Caki2 (cell line): ENCODE measurements at regions not wholly inside any gene's neighbourhood (a gene's known extent, or its start where the extent isn't known, plus 50 kb on each side); places are given as distances from the start of the nearest gene placed in this dataset.

Source experiments
- DNase-seq: peaks from one replicate; pipeline ENCODE4 v3.0.0-alpha.2; 2015; ENCODE audit warnings: low read depth
- in situ Hi-C: cut with HindIII; loops from 2 replicates; pipeline ENCODE4 v1.10.0; 2016; ENCODE audit warnings: low sequenced_read_pairs, low pct_unique_long_range_greater_than_20kb, mixed read lengths

DNA sequence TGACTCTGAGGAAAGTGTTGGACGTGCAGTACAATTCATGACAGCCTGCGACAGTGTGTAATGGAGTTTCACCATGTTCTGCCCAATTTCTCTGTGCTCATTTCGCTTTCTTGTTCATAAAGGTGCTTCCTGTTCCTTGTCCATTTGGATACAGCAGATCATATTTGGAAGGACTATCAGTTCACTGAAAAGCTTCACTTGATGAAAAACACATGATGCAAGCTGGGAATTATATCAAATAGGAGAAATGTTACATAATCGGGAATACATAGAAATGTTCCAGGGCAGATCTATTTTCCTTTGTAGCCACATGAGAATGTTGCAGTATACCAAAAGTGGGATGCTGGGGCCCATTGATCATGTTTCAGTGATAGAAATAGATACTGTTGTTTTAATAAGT is 266.3 kb upstream of the SLC14A2 start:
- in situ Hi-C loops: no loop called here
- DNase-seq: no peak

DNA sequence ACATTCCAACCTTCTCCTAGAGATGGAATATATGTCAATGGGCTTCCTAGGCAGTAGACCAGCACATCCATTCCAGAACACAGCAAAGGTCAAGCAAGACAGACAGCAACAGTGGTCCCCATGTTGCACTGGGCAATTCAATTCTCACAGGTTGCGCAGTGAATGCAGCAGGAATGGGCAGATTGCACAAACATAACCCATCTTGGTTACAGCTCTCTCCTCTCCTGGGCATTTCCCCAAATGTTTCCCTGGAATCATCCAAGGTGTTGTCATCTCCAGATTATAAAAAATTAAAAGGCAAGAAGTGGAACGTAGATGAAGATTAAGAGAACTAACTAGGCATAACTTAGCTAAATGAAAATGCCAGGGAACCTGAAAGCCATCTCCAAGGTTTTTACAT is 265.8 kb upstream of the SLC14A2 start:
- in situ Hi-C loops: no loop called here
- DNase-seq: no peak

DNA sequence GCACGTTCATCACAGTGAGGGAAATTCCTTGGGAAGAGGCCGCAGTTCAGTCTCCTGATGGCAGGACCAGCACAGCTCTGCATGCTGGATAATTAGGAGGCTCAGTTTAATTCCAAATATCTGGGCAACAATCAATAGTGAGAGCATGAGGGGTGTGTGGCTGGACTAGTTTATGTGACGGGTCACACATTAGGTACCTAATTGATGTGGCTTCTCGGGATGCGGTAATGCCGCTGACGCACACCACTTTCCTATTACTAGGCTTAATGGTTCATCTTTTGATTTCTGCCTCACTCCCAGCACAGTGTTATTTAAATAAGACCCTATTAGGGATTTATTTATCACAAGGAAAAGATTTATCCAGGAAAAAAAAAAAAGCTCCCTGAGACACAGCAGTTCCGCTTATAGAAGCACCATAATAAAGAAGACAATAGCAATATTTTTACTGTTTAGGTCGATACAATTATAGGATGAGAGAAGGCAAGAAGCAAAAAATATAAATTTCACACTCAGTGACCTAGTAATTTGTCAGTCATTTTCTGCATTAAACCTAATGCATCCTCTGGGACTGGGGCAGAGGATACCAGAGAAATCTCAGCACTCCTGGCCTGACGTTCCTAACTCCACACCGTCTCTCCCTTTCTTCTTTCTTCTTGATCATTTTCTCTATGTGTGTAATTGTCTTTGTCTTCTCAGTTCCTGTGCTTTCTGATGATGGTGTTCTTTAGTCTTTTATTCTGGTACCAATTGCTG is 264.7 kb upstream of the SLC14A2 start:
- no peak for DNase-seq
- in situ Hi-C loops: no loop called here

DNA sequence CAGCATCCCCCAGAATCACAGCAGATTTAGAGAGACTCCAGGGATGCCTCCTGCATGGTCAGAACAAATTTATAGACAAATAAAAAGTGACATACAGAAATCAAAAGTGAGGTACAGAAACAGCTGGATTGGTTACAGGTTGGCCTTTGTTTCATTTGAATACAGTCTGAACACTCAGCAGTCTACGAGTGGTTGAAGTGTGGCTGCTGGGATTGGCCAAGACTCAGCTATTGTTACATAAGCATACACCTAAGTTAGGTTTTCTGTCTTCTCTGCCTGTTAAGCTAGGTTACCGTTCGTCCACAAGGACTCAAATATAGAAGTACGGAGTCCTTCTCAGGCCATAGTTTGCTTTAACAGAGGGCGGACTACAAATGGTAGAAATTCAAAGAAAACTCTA is 262.4 kb upstream of the SLC14A2 start:
- in situ Hi-C loops: no loop called here
- DNase-seq: no peak

DNA sequence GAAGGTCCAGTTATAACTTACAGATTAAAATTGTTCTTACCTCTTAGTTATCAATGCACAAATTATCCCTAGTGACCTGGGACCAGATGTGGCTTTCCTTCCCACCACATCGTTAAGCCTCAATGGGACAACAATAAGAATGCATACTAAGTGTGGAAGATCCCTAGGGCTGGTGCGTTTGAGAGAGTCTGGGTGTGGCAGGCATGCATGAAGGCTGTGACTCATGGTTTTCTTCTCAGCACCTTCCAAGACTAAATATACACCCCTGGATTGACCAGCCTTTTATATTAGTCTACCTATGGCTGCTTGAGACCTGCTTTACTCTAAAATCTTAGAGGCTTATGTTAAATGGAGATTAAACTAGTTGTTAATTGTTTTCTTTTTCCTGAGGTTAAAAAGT is 261.7 kb upstream of the SLC14A2 start:
- peak; percentile 34 for DNase-seq
- in situ Hi-C loops: no loop called here

DNA sequence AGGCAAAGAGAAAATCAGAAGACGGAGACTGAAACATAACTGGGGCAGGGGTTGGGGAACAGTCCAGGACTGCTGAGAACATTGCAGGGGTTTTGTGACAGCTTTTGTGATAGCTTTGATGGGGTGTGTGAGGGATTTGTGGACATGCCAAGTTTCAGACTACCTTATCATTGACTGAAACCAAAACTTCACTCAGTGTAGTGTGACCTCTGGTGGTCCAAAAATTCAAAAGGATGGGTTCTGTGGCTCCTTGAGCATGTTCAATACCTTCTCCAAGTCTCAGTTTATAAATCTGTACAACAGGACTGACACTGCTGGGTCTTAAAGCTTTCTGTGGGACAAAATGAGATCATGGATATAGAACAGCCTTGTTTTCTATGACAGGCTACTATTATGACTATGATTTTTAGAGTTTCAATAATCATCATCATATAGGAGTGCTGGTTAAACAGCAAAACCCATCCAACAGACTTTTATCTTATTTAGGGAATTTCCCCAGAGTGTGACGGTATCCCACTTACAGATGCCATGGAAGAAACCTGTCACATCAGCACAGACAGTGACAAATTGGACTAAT is 259.2 kb upstream of the SLC14A2 start:
- DNase-seq: no peak
- in situ Hi-C loops: no loop called here

DNA sequence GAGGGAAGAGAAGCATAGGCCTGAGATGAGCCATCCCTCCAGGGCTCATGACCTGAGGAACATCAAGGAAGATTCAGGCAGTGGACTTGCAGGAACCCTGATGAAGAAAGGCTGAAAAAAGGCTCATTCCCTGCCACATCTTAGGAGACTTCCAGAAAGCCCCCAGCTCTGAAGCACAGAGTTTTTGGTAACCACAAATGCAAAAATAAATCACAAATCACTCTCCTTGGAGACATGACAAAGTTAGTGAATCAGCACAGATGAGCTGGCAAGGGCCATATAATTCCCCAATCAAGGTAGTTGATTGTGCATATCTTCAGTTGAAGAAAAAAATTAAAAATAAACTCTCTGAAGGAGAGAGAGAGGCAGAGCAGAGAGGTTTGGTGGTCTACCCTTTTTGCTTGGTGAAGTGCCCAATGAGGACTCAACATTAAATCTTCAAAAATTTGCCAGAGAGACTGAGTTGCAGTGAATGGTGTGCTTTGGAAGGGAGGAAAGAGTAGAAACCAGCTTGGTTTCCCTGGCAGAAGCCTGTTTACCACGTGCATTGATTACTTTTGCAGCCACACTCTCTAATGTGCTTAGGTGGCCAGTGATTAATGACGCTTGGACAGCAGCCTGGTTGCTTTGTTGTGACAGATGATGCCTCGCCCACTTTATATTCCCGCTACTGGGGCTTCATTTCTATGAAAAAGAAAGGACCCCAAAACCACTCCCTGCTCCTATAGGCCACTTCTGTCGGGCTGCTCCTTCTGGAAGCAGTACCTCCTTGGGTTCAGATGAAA is 257.4 kb upstream of the SLC14A2 start:
- no peak for DNase-seq
- in situ Hi-C loops: no loop called here

DNA sequence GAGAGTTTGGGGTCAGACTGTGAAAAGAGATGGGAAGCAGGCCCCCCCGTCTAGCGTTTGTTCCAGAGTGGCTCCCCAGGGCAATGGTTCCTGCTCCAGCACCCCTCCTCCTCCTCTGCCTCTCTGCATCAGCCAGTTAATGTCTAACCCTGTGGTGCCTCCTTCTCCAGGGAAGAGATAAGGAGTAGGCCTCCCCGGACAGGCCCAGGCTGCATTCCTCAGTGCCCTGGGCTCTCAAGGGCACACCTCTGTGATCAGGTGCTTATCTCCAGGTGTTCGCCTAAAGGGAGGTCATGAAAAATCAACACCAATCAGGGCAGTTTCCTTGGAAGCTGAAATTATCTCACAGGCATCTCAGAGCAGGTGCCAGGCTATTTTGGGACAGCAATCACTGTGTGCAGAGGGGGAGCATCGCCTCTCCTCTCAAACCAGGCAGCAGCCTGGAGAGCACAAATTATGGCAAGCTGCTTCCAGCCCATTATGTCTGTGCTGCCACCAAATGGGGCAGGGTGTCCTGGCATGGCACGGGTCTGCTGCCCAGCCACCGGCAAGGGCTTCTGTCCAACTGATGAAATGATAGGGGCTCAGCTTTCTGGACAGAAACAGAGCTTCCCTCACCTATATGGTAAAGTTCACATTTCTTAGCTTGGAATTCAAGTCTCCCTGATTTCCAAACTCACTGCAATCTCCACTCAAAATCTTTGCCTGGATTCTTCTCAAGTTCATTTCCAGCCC is 255.8 kb upstream of the SLC14A2 start:
- peak; percentile 50 for DNase-seq
- in situ Hi-C loops: no loop called here

DNA sequence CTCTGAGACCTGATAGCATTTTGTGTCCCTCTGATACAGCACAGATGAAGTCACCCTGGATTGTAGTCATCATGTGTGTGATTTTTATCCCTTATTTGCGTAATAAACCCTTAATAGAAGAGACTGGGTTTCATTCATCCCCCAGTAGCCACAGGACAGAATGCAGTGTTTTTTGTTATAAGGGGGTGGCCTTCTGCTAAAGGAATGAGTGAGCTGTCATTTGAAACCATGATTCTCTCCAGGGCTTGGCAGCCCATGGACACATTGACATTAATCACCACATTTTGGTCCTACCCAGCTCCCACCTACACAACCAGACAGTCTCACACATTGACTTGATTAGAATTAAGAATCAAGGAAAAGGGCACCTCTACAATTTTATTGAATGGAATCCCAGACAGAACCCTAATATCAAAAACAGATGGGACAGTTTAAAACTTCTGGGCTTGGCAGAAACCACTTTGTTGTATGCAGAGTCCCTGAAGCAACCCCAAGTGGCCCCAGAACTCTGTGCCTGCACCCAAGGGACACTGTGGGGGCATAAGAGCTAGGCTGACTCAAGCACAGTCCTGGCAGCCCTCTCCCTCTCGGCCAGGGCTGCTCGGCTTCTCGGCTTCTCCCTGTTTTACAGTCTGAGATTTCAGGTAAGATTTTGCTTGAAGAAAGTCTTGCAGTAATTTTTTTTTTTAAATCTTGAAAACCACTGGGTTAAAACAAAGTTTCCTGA is 254.0 kb upstream of the SLC14A2 start:
- no peak for DNase-seq
- in situ Hi-C loops: no loop called here

DNA sequence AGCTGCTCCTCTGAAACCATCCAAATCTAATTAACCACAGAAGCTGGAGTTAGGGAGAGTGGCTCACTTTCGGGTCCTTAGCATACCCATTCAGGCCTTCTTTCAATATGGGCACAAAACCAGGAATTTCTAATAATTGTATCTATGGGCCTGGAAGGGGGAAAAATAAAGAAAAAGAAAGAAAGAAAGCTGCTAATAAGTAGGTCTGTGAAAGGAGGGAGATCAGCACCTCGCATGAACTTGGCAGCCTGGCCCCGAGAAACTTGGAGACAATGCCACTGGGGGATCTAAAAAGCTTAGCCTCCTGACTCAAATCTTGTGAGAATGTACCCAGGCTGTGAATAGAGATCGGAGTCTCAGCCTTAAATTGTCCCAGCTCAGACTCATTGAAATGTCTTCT is 252.1 kb upstream of the SLC14A2 start:
- DNase-seq: no peak
- in situ Hi-C loops: no loop called here

DNA sequence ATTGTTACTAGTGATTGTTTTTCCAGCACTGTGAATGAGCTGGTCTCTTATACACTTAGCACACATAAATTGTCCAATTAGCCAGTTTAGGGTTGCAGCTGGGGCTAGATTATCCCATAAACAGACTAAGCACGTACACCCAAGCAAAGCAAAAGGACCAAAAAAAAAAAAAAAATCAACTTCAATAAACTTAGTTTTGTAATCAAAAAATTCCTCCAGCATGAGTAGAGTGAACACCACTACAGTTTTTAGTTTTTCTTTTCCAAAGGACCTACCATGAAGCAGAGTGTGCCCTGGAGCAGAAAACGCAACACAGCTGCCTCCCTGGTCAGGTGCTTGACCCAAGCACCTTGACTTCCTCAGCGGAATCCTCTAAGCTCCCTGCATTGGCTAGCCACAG is 249.4 kb upstream of the SLC14A2 start:
- no peak for DNase-seq
- in situ Hi-C loops: no loop called here

DNA sequence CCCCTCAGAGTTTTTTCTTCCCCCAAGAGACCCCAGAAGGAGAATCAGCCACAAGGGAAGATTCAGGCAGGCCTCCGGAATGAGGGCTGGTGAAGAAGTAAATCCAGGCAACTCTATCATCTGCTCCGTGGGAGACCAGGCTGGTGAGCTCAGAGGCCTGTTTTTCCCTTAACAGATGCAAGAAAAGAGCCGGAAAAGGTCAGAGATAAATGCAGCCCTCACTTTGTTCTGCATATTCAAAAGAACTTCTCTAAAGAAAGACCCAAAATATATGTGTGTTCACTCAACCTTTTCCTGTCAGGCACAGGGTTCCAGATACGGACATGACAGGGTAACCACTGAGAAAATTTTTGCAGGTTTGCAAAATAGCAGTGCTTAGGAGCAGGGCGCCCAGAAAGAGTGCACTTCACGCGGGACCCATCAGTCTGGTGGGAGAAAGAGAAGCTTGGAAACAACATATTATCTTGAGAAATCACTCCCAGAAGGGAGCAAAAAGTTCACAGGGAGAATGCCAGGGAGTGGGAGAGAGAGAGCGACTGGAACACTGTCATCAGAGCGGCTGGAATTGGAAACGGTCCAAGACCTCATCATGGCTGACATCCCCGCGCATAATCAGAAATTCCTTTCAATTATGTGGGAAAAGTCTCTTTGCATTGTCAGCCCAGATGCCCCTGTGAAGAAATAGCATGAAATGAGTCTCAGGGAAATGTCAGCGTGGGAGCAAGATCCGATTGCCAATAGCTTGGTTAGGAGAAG is 244.8 kb upstream of the SLC14A2 start:
- in situ Hi-C loops: no loop called here
- DNase-seq: no peak

DNA sequence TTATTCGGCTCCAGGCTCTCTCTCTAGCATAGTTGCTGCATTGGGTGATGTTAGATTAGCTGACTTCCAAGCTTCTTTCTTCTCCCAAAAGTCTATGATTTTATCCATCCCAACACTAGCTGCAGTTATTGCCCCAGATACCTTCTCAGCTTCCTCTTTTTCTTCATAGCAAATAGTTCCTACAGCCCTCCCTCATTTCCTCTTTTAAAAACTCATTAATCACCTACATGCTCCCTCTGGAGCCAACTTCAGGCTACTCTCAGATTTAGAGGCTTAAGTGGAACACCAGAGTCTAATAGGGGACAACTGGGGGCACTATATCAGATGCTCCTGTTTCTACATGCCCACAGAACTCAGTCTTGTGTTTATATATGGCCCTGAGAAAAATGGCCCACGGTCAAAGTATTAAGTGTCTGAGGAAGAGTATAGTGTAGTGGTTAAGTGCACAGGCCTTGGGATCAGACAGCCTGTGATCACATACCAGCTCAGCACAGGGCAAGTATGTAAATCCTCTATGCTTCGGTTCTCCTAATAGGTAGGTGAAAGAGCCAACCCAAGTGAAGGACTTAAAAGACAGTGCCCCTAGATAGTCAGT is 241.9 kb upstream of the SLC14A2 start:
- no peak for DNase-seq
- in situ Hi-C loops: no loop called here

DNA sequence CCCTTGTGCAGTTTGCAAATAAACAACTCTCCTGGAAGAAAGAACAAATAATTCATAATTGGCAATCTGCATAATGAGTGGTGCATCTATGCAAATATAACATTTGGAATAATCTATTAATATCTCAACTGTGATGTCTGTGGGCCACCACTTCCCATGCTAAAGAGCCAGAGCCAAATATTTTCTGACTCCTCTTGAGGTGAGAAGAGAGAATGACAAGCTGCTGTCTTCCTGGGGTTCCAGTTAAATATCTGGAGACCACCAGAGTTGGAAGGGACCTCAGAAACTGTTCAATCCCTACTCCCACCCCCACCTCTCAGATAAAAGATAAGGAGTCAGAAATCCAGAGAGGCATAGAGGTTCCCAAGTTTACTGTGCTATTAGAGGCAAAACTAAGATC is 241.0 kb upstream of the SLC14A2 start:
- in situ Hi-C loops: no loop called here
- DNase-seq: no peak

DNA sequence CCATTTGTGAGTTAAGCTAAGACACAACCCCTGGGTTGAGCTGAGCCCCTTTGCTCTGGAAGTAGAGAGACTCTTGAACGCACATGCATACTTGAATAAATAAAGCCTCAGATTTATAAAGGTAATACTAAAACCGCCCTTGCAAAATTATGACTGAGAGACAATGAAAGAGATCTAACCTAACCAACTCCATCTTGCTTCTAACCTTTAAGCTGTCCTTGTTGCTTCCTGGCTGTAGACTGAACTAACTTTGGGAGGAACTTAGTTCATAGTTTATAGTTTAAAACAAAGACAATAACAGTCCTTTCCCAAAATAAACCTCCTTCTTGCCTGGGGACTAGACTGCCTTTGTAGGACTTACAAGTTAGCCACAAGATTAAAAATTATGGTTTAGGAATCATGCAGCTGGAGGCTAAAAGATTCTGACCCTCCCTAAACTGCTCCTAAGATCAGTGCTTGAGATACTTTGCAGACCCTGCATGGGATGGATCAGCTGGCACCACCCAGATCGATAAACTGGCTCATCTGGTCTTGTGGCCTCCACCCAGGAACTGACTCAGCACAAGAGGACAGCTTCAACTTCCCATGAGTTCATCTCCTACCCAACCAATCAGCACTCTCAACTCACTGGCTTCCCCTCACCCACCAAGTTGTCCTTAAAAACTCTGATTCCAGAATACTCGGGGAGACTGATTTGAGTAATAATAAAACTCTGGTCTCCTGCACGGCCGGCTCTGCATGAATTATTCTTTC is 240.2 kb upstream of the SLC14A2 start:
- in situ Hi-C loops: no loop called here
- DNase-seq: no peak

DNA sequence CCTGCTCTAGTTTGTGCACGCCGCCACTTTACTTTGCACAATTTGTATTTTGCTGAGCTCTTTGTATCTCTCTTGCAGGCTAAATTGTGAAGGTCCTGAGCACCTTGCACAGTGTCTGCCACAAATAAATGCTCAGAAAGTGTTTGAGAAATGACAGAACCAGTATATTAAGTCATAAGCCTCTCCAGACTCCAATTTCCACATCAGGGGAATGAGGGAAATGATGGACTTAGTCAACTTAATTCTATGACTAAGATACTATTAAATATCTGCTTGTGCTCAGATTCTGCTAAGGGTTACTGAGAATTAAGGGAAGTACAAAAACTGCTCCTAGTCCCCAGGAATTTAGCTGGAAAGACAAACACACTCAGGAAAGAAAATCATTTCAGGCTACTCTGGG is 239.1 kb upstream of the SLC14A2 start:
- in situ Hi-C loops: no loop called here
- no peak for DNase-seq

DNA sequence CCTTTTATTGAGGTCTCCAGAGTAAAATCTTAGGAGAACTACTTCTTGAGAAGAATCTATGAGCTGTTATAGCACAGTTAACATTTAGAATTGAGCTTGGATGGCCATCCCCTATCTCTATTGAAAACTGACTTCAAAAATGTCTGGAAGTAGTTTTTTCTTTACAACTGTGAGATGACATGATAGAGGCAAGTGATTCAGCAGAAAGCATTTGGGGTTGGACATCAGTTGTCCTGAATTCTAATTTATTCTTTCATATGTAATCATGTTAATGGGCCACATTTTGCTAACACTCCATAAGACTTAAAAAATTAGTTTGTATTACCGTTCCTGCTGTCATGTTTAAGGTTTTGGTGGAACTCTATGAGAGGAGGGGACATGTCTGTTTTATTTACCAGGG is 237.0 kb upstream of the SLC14A2 start:
- in situ Hi-C loops: no loop called here
- no peak for DNase-seq
